GM18858 (cell line): ENCODE measurements at regions not wholly inside any gene's neighbourhood (a gene's known extent, or its start where the extent isn't known, plus 50 kb on each side); places are given as distances from the start of the nearest gene placed in this dataset.

Experiments used
- ATAC-seq: cut with Tn5 transposase; IDR thresholded peaks from one replicate; pipeline ENCODE4 v1.9.1; 2021; ENCODE audit not compliant: unreplicated experiment

GRCh38 chr11:128302425-128303186 lies 284.8 kb downstream of the ETS1 start:
- peak; percentile 78 for ATAC-seq

GRCh38 chr11:128301756-128302155 lies 285.6 kb downstream of the ETS1 start:
- no peak for ATAC-seq

- ATAC-seq = no peak
These were observed 286.6 kb downstream of the ETS1 start for GRCh38 chr11:128300785-128301184.

GRCh38 chr11:128299132-128299726 lies 288.1 kb downstream of the ETS1 start:
- ATAC-seq = no peak

- ATAC-seq = no peak
These were observed 289.1 kb downstream of the ETS1 start for GRCh38 chr11:128298271-128298670.

GRCh38 chr11:128297805-128298204 lies 289.6 kb downstream of the ETS1 start:
- ATAC-seq = no peak

- ATAC-seq = no peak
These were observed 290.2 kb downstream of the ETS1 start for GRCh38 chr11:128297091-128297651.

- no peak for ATAC-seq
These were observed 292.7 kb downstream of the ETS1 start for GRCh38 chr11:128294671-128295050.

GRCh38 chr11:128294001-128294670 lies 293.2 kb downstream of the ETS1 start:
- ATAC-seq = no peak

GRCh38 chr11:128291835-128292234 lies 295.5 kb downstream of the ETS1 start:
- ATAC-seq = no peak

- no peak for ATAC-seq
These were observed 296.4 kb downstream of the ETS1 start for GRCh38 chr11:128291007-128291406.

- ATAC-seq = peak; percentile 64
These were observed 297.1 kb downstream of the ETS1 start for GRCh38 chr11:128290106-128290840.

GRCh38 chr11:128289048-128289447 lies 298.3 kb downstream of the ETS1 start:
- ATAC-seq = peak; percentile 29

GRCh38 chr11:128288368-128288767 lies 299.0 kb downstream of the ETS1 start:
- no peak for ATAC-seq

- no peak for ATAC-seq
These were observed 302.0 kb downstream of the ETS1 start for GRCh38 chr11:128285321-128285720.

- ATAC-seq = no peak
These were observed 302.7 kb downstream of the ETS1 start for GRCh38 chr11:128284634-128285033.

GRCh38 chr11:128283451-128283850 lies 303.9 kb downstream of the ETS1 start:
- no peak for ATAC-seq

- no peak for ATAC-seq
These were observed 305.3 kb downstream of the ETS1 start for GRCh38 chr11:128282053-128282452.

GRCh38 chr11:128279866-128280265 lies 307.5 kb downstream of the ETS1 start:
- no peak for ATAC-seq

GRCh38 chr11:128273736-128274135 lies 313.6 kb downstream of the ETS1 start:
- ATAC-seq = no peak

GRCh38 chr11:128271401-128271800 lies 316.0 kb downstream of the ETS1 start:
- no peak for ATAC-seq
